ENCODE measurements at regions not wholly inside any gene's neighbourhood (a gene's known extent, or its start where the extent isn't known, plus 50 kb on each side); places are given as distances from the start of the nearest gene placed in this dataset.

- Histone ChIP-seq H3K9me3 (replicated peaks; ENCODE audit: control insufficient read depth, insufficient read depth, low read length) (no peaks in the 10 kb centered on the region), H3K27me3 (ENCODE audit: control insufficient read depth in 2 of 2, insufficient read depth in 2 of 2, low read length in 2 of 2) (no peaks in the 10 kb centered on the region), H3K4me3 (replicated peaks in 1 of 3; ENCODE audit: insufficient read depth in 1 of 3, low read depth in 1 of 3, low read length in 3 of 3) (no peak overlapping the region), H3K4me1 (ENCODE audit: control insufficient read depth, extremely low read depth, insufficient read depth, low read length) (no peaks in the 10 kb centered on the region), H3K27ac (ENCODE audit: insufficient read depth, low read depth, low read length) (no peak overlapping the region), H3K36me3 (ENCODE audit: control insufficient read depth in 2 of 2, extremely low read depth in 1 of 2, insufficient read depth in 2 of 2, low read length in 2 of 2) (no peaks in the 10 kb centered on the region), H3K79me2 (ENCODE audit: control insufficient read depth, insufficient read depth, low read length) (no peaks in the 10 kb centered on the region), H2AFZ (ENCODE audit: low read depth, low read length) (no peak overlapping the region), H4K20me1 (replicated peaks; ENCODE audit: control insufficient read depth, extremely low read depth, insufficient read depth, low read length) (no peaks in the 10 kb centered on the region), H3K9ac (replicated peaks; ENCODE audit: extremely low read depth, insufficient read depth, low read length) (no peak overlapping the region), H3K9me1 (replicated peaks; ENCODE audit: control insufficient read depth, extremely low read depth, insufficient read depth, low read length) (no peaks in the 10 kb centered on the region), H3K4me2 (ENCODE audit: insufficient read depth, low read length) (no peak overlapping the region)
- intact Hi-C loops (cut with micrococcal nuclease) (no loop called here), dilution Hi-C loops (cut with MboI; ENCODE audit: extremely low pct_ligation_motif_present, low sequenced_read_pairs) (no loop called here)
- CTCF ChIA-PET, result no interaction called here
- FAIRE-seq (no peak), DNase-seq (ENCODE audit: low read depth, low spot score) (no peak)
- POLR2A ChIA-PET, result no interaction called here
- no peak for TF ChIP-seq JUN (IDR thresholded peaks at IDR 0.05; ENCODE audit: borderline replicate concordance, insufficient read depth, insufficient read length, low read depth)
- no peak for TF ChIP-seq MYC (IDR thresholded peaks at IDR 0.05; ENCODE audit: low read depth, low read length)
- TF ChIP-seq EZH2 (IDR thresholded peaks at IDR 0.05; ENCODE audit: borderline replicate concordance, low read depth, low read length, severe bottlenecking), result no peak
- TF ChIP-seq FOS (IDR thresholded peaks at IDR 0.05; ENCODE audit: borderline replicate concordance, insufficient read depth, low read length), result no peak
- no peak for TF ChIP-seq POLR2AphosphoS5 (IDR thresholded peaks at IDR 0.05; ENCODE audit: insufficient read depth, low read depth, low read length)
- TF ChIP-seq GATA2 (IDR thresholded peaks at IDR 0.05; ENCODE audit: insufficient read depth, insufficient read length, low read depth, low read length), result no peak
- TF ChIP-seq CTCF (IDR thresholded peaks at IDR 0.05; ENCODE audit: extremely low read depth in 1 of 2, insufficient read depth in 1 of 2, low read depth in 1 of 2, low read length in 2 of 2), result no peak
- no peak for TF ChIP-seq MAX (IDR thresholded peaks at IDR 0.05; ENCODE audit: insufficient read depth, insufficient read length)
- no peak for TF ChIP-seq POLR2A (IDR thresholded peaks at IDR 0.05; ENCODE audit: low read depth, low read length)
- BruUV-seq (replicated peaks), result no TSS peak
Observed at GRCh38 chr11:112511271-112511670, 250.6 kb upstream of the PLET1 start.
